SK-N-SH treated with all-trans-retinoic acid at 6 μM for 48 hours (cell line): ENCODE measurements at regions not wholly inside any gene's neighbourhood (a gene's known extent, or its start where the extent isn't known, plus 50 kb on each side); places are given as distances from the start of the nearest gene placed in this dataset.

Experiments
- GLIS3 ChIP-seq: fragments of 250-450 bp; sonication (Bioruptor Pico); IDR thresholded peaks from 2 replicates; pipeline ENCODE4 v1.5.0; 2020; ENCODE audit warnings: mild to moderate bottlenecking, moderate library complexity
- PATZ1 ChIP-seq: fragments of 250-450 bp; sonication (Bioruptor Pico); IDR thresholded peaks from 2 replicates; pipeline ENCODE4 v1.8.0; 2020; ENCODE audit warnings: mild to moderate bottlenecking, moderate library complexity, borderline replicate concordance
- RARB ChIP-seq: fragments of 250-450 bp; sonication (Bioruptor Pico); IDR thresholded peaks from 2 replicates; pipeline ENCODE4 v1.8.0; 2021; ENCODE audit warnings: mild to moderate bottlenecking, moderate library complexity
- SNAI2 ChIP-seq: fragments of 250-450 bp; sonication (Bioruptor Pico); IDR thresholded peaks from 2 replicates; pipeline ENCODE4 v1.5.0; 2020; ENCODE audit warnings: mild to moderate bottlenecking, moderate library complexity
- TCF4 ChIP-seq: fragments of 250-450 bp; sonication (Bioruptor Pico); IDR thresholded peaks from 2 replicates; pipeline ENCODE4 v1.8.0; 2021; ENCODE audit warnings: mild to moderate bottlenecking, moderate library complexity, borderline replicate concordance

GRCh38 chr2:208945719-208946256 lies 478.1 kb upstream of the MAP2 start:
- TF ChIP-seq RARB, result no peak
- TF ChIP-seq GLIS3 (CRISPR knock-in tag), result no peak
- no peak for TF ChIP-seq TCF4
- TF ChIP-seq SNAI2 (CRISPR knock-in tag), result no peak
- TF ChIP-seq PATZ1 (CRISPR knock-in tag), result no peak
